Sigmoid colon (tissue), 6 donors: ENCODE measurements at regions not wholly inside any gene's neighbourhood (a gene's known extent, or its start where the extent isn't known, plus 50 kb on each side); places are given as distances from the start of the nearest gene placed in this dataset.

ENCODE experiments used
- DNase-seq: peaks from one replicate; pipeline ENCODE4 v3.0.0-alpha.2; 2019
- H3K27ac ChIP-seq, 4 donors: fragments of 200-600 bp; sonication (generic); one replicate each; pipeline ENCODE4 v1.5.1; 2016 to 2019; ENCODE audit warnings: mild to moderate bottlenecking in 1 of 4
- H3K27me3 ChIP-seq, 3 donors: fragments of 200-600 bp; sonication (generic); one replicate each; pipeline ENCODE4 v1.5.1; 2019; ENCODE audit warnings: mild to moderate bottlenecking in 1 of 3
- H3K36me3 ChIP-seq, 4 donors: fragments of 200-600 bp; sonication (generic); one replicate each; pipeline ENCODE4 v1.5.1; 2016 to 2019
- H3K4me1 ChIP-seq, 4 donors: fragments of 200-600 bp; sonication (generic); one replicate each; pipeline ENCODE4 v1.5.1; 2017 to 2019
- H3K4me3 ChIP-seq, 4 donors: fragments of 200-600 bp; sonication (generic); one replicate each; pipeline ENCODE4 v1.5.1; 2017 to 2019; ENCODE audit warnings: mild to moderate bottlenecking in 2 of 4, moderate library complexity in 1 of 4
- H3K9me3 ChIP-seq, 4 donors: fragments of 200-600 bp in 3 of 4; sonication (generic) in 3 of 4; one replicate each; pipeline versions ENCODE4 v1.5.1 to v1.6.1; 2013 to 2019
- CTCF ChIP-seq, 4 experiments: fragments of 450-650 bp in 3 of 4; fragments of 200-600 bp in 1 of 4; IDR thresholded peaks; one replicate each; pipeline ENCODE4 v1.5.1; 2016 to 2019; ENCODE audit warnings: antibody characterized with exemption in 4 of 4, mild to moderate bottlenecking in 3 of 4, moderate library complexity in 2 of 4
- EP300 ChIP-seq, 4 donors: sonication (generic); formaldehyde crosslinking; IDR thresholded peaks; one replicate each; pipeline ENCODE4 v1.6.1; 2017; ENCODE audit warnings: antibody characterized with exemption in 4 of 4
- POLR2A ChIP-seq, 2 donors: fragments of 450-650 bp; IDR thresholded peaks; one replicate each; pipeline ENCODE4 v1.6.1; 2016; ENCODE audit warnings: antibody characterized with exemption in 2 of 2, mild to moderate bottlenecking in 2 of 2, moderate library complexity in 2 of 2
- POLR2AphosphoS5 ChIP-seq, 4 donors: sonication (generic); formaldehyde crosslinking; IDR thresholded peaks; one replicate each; pipeline ENCODE4 v1.6.1; 2017; ENCODE audit warnings: antibody characterized with exemption in 4 of 4
- WGBS, 2 donors: extraction: QIAGEN DNeasy Blood & Tissue Kit; methylation state at CpG; one replicate each; pipeline ENCODE4 v1.1.7; 2013; 5-methylcytosine and 5-hydroxymethylcytosine counted together
- intact Hi-C: fragments of 100-400 bp; cut with DNase I; formaldehyde crosslinking; loops from one replicate; pipeline ENCODE4 v1.15.1; 2023
- donor health status: healthy with polysubstance abuse.
- donor health status: healthy.

DNA sequence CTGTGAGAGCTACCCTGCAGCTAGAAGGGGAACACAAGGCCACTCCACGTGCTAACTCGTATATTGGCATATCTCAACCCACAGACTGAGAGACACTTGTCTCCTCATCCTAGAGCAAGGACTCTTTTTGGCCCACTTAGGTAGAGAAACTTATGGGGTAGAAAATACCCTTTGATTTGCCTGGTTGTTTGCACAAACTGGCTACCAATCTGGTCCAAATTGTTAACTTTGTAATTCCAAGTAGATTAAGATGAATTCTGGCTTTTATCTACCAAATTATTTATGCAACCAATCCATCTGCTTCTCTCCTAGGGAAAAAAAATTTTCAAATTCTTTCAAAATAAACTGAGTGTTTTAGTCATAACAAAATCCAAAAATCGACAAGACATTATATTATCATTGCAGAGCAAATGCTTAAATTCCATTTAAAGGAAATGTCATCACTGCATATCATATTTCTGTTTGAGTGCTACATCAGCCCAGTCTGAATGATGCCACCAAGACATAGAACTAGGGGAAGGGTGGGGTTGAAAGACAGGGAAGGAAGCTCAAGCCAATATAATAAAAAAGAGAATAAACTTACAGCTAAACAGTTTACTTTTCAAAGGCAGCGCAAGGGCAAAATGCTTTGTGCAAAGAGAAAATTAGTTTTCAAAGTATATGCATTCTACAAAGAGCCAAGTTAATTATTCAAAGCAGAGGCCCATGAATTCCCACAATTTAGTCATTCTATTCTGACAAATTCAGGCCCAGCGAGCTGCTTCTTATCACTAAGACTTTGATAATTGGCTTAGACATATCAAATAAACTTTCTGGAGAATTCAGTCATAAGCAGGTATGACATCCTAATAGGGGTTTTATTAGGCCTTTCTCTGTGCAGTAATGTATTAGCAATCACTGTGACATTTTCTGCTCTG, 198.0 kb downstream of the CAAP1 start:
- Histone ChIP-seq H3K36me3 (no peaks in the 10 kb centered on the region), H3K4me3 (no peak overlapping the region), H3K4me1 (no peaks in the 10 kb centered on the region), H3K27me3 (no peaks in the 10 kb centered on the region), H3K9me3 (no peaks in the 10 kb centered on the region), H3K27ac (no peak overlapping the region)
- no peak for TF ChIP-seq EP300 (IDR thresholded peaks at IDR 0.05)
- no peak for TF ChIP-seq POLR2AphosphoS5 (IDR thresholded peaks at IDR 0.05)
- no peak for TF ChIP-seq POLR2A (IDR thresholded peaks at IDR 0.05)
- TF ChIP-seq CTCF (IDR thresholded peaks at IDR 0.05), result no peak
- WGBS, 2 donors, result 78 to 79% methylated on average over 5 of the region's 5 CpGs
- intact Hi-C loops, result no loop called here
- DNase-seq, result no peak

DNA sequence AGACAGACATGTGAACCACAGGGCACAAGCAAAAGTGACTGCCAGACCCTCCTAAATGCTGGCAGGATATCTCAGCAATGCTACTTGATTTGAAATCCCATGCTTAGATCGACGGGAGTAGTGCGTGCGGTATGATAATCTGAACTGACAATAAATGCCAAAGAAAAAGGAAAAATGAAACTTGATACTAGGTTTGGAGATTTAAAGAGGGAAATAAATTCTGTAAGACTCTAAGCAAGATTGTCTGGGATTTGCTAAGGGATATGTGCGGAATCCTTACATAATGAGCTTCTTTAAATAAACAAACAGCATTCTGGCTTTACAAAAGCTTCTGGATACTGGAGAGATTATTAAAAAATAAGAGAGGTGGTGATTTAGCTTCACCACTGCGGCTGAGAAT, 203.6 kb downstream of the CAAP1 start:
- no peak overlapping the region for H3K27ac ChIP-seq

GRCh38 chr9:26687421-26687820, 205.2 kb downstream of the CAAP1 start:
- H3K4me1 ChIP-seq, result no peaks in the 10 kb centered on the region
- TF ChIP-seq POLR2AphosphoS5 (IDR thresholded peaks at IDR 0.05) (no peak), EP300 (IDR thresholded peaks at IDR 0.05) (no peak), CTCF (IDR thresholded peaks at IDR 0.05) (no peak), POLR2A (IDR thresholded peaks at IDR 0.05) (no peak)
- no peaks in the 10 kb centered on the region for H3K27me3 ChIP-seq
- H3K36me3 ChIP-seq, result no peaks in the 10 kb centered on the region
- WGBS, 2 donors, result 29 to 57% methylated on average over 2 of the region's 2 CpGs
- H3K4me3 ChIP-seq, result no peak overlapping the region
- H3K9me3 ChIP-seq, result no peaks in the 10 kb centered on the region
- H3K27ac ChIP-seq, result no peak overlapping the region
- intact Hi-C loops, result no loop called here
- no peak for DNase-seq

More for the DNA sequence above, 203.6 kb downstream of the CAAP1 start:
- Histone ChIP-seq H3K27me3 (no peaks in the 10 kb centered on the region), H3K4me3 (no peak overlapping the region), H3K9me3 (no peaks in the 10 kb centered on the region), H3K36me3 (no peaks in the 10 kb centered on the region), H3K4me1 (no peaks in the 10 kb centered on the region)
- TF ChIP-seq EP300 (IDR thresholded peaks at IDR 0.05) (no peak), POLR2AphosphoS5 (IDR thresholded peaks at IDR 0.05) (no peak), CTCF (IDR thresholded peaks at IDR 0.05) (no peak), POLR2A (IDR thresholded peaks at IDR 0.05) (no peak)
- 86 to 88% methylated on average over 6 of the region's 6 CpGs for WGBS, 2 donors
- DNase-seq, result no peak
- intact Hi-C loops, result no loop called here

GRCh38 chr9:26685818-26686217, 206.8 kb downstream of the CAAP1 start:
- no peaks in the 10 kb centered on the region for H3K9me3 ChIP-seq
- H3K4me3 ChIP-seq, result no peak overlapping the region
- intact Hi-C loops, result no loop called here
- TF ChIP-seq POLR2AphosphoS5 (IDR thresholded peaks at IDR 0.05) (no peak), POLR2A (IDR thresholded peaks at IDR 0.05) (no peak), CTCF (IDR thresholded peaks at IDR 0.05) (no peak), EP300 (IDR thresholded peaks at IDR 0.05) (no peak)
- no peaks in the 10 kb centered on the region for H3K4me1 ChIP-seq
- no peaks in the 10 kb centered on the region for H3K27me3 ChIP-seq
- H3K27ac ChIP-seq, result no peak overlapping the region
- H3K36me3 ChIP-seq, result no peaks in the 10 kb centered on the region
- DNase-seq, result no peak
- WGBS, 2 donors, result 83 to 86% methylated on average over 2 of the region's 2 CpGs
